ENCODE measurements at regions not wholly inside any gene's neighbourhood (a gene's known extent, or its start where the extent isn't known, plus 50 kb on each side); places are given as distances from the start of the nearest gene placed in this dataset.

GRCh38 chr2:145541028-145541427 lies 1021.1 kb upstream of the ZEB2 start:
- no peak for TF ChIP-seq CTCF (IDR thresholded peaks at IDR 0.05)
- no peak for TF ChIP-seq EP300 (IDR thresholded peaks at IDR 0.05)
